GM12878 (cell line): ENCODE measurements at regions not wholly inside any gene's neighbourhood (a gene's known extent, or its start where the extent isn't known, plus 50 kb on each side); places are given as distances from the start of the nearest gene placed in this dataset.

Source experiments
- ATAC-seq: fragments of 200-7000 bp; cut with Tn5 transposase; 3 replicates; pipeline ENCODE4 v1.9.1; 2020; ENCODE audit warnings: mild to moderate bottlenecking, moderate library complexity
- BruUV-seq: library from RNA; stranded (reverse); fragments of 400-500 nt; replicated peaks from 2 replicates; lab custom pipeline; 2021; lab: Mats Ljungman, UMichigan
- CTCF ChIA-PET: fragments of 300-600 bp; sonication (Branson Sonifier 250); formaldehyde crosslinking; extraction: SDS; loops from one replicate; lab custom pipeline; 2021; ENCODE audit warnings: inconsistent platforms; lab: Yijun Ruan, JAX
- POLR2A ChIA-PET: fragments of 350-600 bp; formaldehyde crosslinking; extraction: SDS; loops from one replicate; lab custom pipeline; 2021; ENCODE audit warnings: inconsistent platforms; lab: Charles Lee
- RAD21 ChIA-PET: fragments of 300-600 bp; sonication (Branson Sonifier 250); formaldehyde crosslinking; loops from one replicate; lab custom pipeline; 2023; ENCODE audit warnings: antibody characterized with exemption; ENCODE audit not compliant: unreplicated experiment; lab: Charles Lee
- SMC1A ChIA-PET: fragments of 300-600 bp; sonication (Branson Sonifier 250); formaldehyde crosslinking; loops from one replicate; lab custom pipeline; 2023; ENCODE audit not compliant: unreplicated experiment, uncharacterized antibody; lab: Charles Lee
- DNase-seq: peaks from one replicate; pipeline ENCODE4 v3.0.0-alpha.2; 2011; ENCODE audit warnings: low read depth, low spot score
- FAIRE-seq: peaks from 3 replicates; lab custom pipeline; 2011; peaks lifted over from hg19 to GRCh38; lab: Jason Lieb, UNC
- H2AFZ ChIP-seq: 2 replicates; pipeline ENCODE4 v1.6.0; 2011; ENCODE audit warnings: low read depth, low read length, control low read depth; ENCODE audit not compliant: control insufficient read depth
- H3K27ac ChIP-seq: 2 replicates; pipeline ENCODE4 v1.5.1; 2011; ENCODE audit warnings: control low read depth; ENCODE audit not compliant: control insufficient read depth, insufficient read depth
- H3K27me3 ChIP-seq, 2 experiments: replicated peaks in 1 of 2; 2 replicates each; pipeline versions ENCODE4 v1.6.0 to v1.6.1; 2011; ENCODE audit warnings: low read length in 1 of 2; ENCODE audit not compliant: control insufficient read depth in 2 of 2, insufficient read depth in 2 of 2
- H3K36me3 ChIP-seq, 2 experiments: 2 replicates each; pipeline ENCODE4 v1.5.1; 2011; ENCODE audit warnings: low read length in 1 of 2; ENCODE audit not compliant: control insufficient read depth in 2 of 2, insufficient read depth in 2 of 2
- H3K4me1 ChIP-seq: 2 replicates; pipeline ENCODE4 v1.6.1; 2011; ENCODE audit warnings: mild to moderate bottlenecking, low read length, moderate library complexity, mixed read lengths; ENCODE audit not compliant: control insufficient read depth, insufficient read depth
- H3K4me2 ChIP-seq: 2 replicates; pipeline ENCODE4 v1.6.0; 2011; ENCODE audit warnings: control low read depth; ENCODE audit not compliant: control insufficient read depth, insufficient read depth
- H3K4me3 ChIP-seq: fragments of 200-600 bp; sonication (generic); 2 replicates; pipeline ENCODE4 v1.5.1; 2016
- H3K79me2 ChIP-seq: 2 replicates; pipeline ENCODE4 v1.6.0; 2011; ENCODE audit warnings: low read length; ENCODE audit not compliant: control insufficient read depth, insufficient read depth
- H3K9ac ChIP-seq: 2 replicates; pipeline ENCODE4 v1.8.0; 2011; ENCODE audit warnings: low read length, control low read depth, mixed read lengths; ENCODE audit not compliant: control insufficient read depth, insufficient read depth
- H3K9me3 ChIP-seq: replicated peaks from 3 replicates; pipeline ENCODE4 v1.5.1; 2011; ENCODE audit warnings: mild to moderate bottlenecking, low read length; ENCODE audit not compliant: control insufficient read depth, insufficient read depth
- H4K20me1 ChIP-seq: 2 replicates; pipeline ENCODE4 v1.6.0; 2011; ENCODE audit not compliant: control insufficient read depth, insufficient read depth
- HDAC2 ChIP-seq: fragments of 200-600 bp; sonication (generic); IDR thresholded peaks from 2 replicates; pipeline ENCODE4 v1.6.1; 2017
- MTA2 ChIP-seq: fragments of 450-650 bp; IDR thresholded peaks from 2 replicates; pipeline ENCODE4 v1.6.1; 2016; ENCODE audit warnings: low read depth, mild to moderate bottlenecking, moderate library complexity
- MTA3 ChIP-seq: IDR thresholded peaks from 2 replicates; pipeline ENCODE4 v1.6.1; 2012; ENCODE audit warnings: low read length, inconsistent platforms, borderline replicate concordance
- ZNF384 ChIP-seq: IDR thresholded peaks from 2 replicates; pipeline ENCODE4 v1.6.1; 2012; ENCODE audit warnings: low read depth, mild to moderate bottlenecking, low read length, improper control_type of control experiment, borderline replicate concordance
- WGBS: methylation state at CpG from one replicate; pipeline ENCODE4 v1.1.6; 2016; ENCODE audit warnings: low lambda C conversion rate; ENCODE audit not compliant: insufficient replicate concordance, insufficient coverage; ENCODE audit errors: missing lambda C conversion rate; 5-methylcytosine and 5-hydroxymethylcytosine counted together
- in situ Hi-C: fragments of 300-500 bp; cut with MboI; formaldehyde crosslinking; loops from 9 replicates; pipeline ENCODE4 v1.14.3; 2018; ENCODE audit warnings: mixed read lengths
- intact Hi-C: fragments of 100-400 bp; cut with micrococcal nuclease; formaldehyde crosslinking; loops from one replicate; pipeline ENCODE4 v1.14.2; 2022; ENCODE audit not compliant: unreplicated experiment
- TF ChIP-seq, protein P1 (sequence below): fragments of 150-350 bp; IDR thresholded peaks from 2 replicates; pipeline ENCODE4 v1.6.1; 2014; ENCODE audit warnings: mild to moderate bottlenecking, low read depth, low read length
- TF ChIP-seq, protein P2 (sequence below): fragments of 450-650 bp; IDR thresholded peaks from 2 replicates; pipeline ENCODE4 v1.6.1; 2014; ENCODE audit warnings: mild to moderate bottlenecking
- TF ChIP-seq, protein P3 (sequence below): IDR thresholded peaks from 2 replicates; pipeline ENCODE4 v1.6.1; 2011; ENCODE audit warnings: borderline replicate concordance, low read depth, mild to moderate bottlenecking, moderate library complexity, mixed read lengths, low read length; ENCODE audit not compliant: insufficient read depth; ENCODE audit errors: extremely low read length

DNA sequence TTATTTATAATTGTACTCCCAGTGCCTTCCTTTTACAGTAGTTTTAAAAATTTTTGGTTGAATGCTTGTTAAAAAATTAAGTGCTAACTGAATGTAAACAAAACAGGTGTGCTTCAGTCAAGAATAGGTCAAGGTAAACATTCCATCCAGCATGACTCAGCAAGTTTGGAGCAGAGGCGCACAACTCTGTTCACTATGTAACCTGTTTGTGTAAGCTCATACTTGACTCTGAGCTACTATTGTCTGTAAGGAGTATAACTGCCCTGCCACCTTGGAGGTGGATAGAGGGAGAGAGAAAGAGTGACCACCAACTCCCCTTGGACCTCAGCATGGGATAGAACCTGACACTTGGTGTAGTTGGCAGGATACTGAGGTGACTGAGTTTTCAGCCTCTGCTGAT is 207.4 kb upstream of the SYT4 start:
- Histone ChIP-seq H3K79me2 (no peaks in the 10 kb centered on the region), H3K4me2 (no peak overlapping the region), H3K4me3 (no peak overlapping the region), H3K27ac (no peak overlapping the region), H3K4me1 (no peaks in the 10 kb centered on the region), H3K27me3 (no peaks in the 10 kb centered on the region), H2AFZ (no peak overlapping the region)
- ChIA-PET SMC1A (no interaction called here), CTCF (interaction anchor here (2.4 kb wide), 1 partner anchor 86 kb away, joined by 5 read pairs; no protein-coding TSS in a partner anchor)
- FAIRE-seq (no peak), DNase-seq (no peak)
- in situ Hi-C loops: no loop called here
- no peak for TF ChIP-seq MTA2
- TF ChIP-seq HDAC2: no peak
- no peak for TF ChIP-seq ZNF384
- TF ChIP-seq, all 136 proteins: peak for 0
- no TSS peak for BruUV-seq
- no peak for ATAC-seq
- no peaks in the 10 kb centered on the region for H3K36me3 ChIP-seq
- no peaks in the 10 kb centered on the region for H4K20me1 ChIP-seq
- H3K9ac ChIP-seq: no peak overlapping the region
- no peaks in the 10 kb centered on the region; the same call in 2 of the 3 replicates for H3K9me3 ChIP-seq
- POLR2A ChIA-PET: no interaction called here
- intact Hi-C loops: no loop called here
- 89% methylated on average over 1 of the region's 1 CpG for WGBS
- RAD21 ChIA-PET: no interaction called here

DNA sequence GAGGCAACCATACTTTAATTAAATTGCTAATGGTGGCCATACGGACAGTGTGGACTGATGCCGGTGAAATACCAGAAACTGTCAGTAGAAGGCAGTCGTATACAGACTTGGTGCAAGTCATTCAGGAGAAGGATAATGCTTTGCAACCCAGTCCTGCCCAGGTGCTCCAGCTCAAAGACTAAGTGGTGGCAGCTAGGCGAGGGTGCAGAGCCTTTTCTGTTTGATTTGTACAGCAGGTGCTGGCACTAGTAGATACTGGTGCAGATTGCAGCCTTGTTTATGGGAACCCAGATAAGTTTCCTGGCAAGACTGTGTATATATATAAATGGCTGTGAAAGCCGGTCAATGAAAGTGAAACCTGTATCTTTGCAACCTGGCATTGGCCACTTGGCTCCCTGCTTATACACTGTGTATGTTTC is 208.3 kb upstream of the SYT4 start:
- Histone ChIP-seq H3K79me2 (no peaks in the 10 kb centered on the region), H3K4me2 (no peak overlapping the region), H2AFZ (no peak overlapping the region), H4K20me1 (no peaks in the 10 kb centered on the region), H3K27me3 (no peaks in the 10 kb centered on the region), H3K9me3 (no peaks in the 10 kb centered on the region; the same call in 2 of the 3 replicates), H3K27ac (no peak overlapping the region), H3K9ac (no peak overlapping the region), H3K36me3 (no peaks in the 10 kb centered on the region), H3K4me1 (no peaks in the 10 kb centered on the region), H3K4me3 (no peak overlapping the region)
- WGBS: 59% methylated on average over 5 of the region's 5 CpGs
- ATAC-seq (peak; percentile 43), DNase-seq (no peak), FAIRE-seq (no peak)
- in situ Hi-C loops: no loop called here
- RAD21 ChIA-PET: no interaction called here
- no peak for TF ChIP-seq MTA3
- TF ChIP-seq, protein P1, sequence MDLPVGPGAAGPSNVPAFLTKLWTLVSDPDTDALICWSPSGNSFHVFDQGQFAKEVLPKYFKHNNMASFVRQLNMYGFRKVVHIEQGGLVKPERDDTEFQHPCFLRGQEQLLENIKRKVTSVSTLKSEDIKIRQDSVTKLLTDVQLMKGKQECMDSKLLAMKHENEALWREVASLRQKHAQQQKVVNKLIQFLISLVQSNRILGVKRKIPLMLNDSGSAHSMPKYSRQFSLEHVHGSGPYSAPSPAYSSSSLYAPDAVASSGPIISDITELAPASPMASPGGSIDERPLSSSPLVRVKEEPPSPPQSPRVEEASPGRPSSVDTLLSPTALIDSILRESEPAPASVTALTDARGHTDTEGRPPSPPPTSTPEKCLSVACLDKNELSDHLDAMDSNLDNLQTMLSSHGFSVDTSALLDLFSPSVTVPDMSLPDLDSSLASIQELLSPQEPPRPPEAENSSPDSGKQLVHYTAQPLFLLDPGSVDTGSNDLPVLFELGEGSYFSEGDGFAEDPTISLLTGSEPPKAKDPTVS: no peak
- TF ChIP-seq, protein P2, sequence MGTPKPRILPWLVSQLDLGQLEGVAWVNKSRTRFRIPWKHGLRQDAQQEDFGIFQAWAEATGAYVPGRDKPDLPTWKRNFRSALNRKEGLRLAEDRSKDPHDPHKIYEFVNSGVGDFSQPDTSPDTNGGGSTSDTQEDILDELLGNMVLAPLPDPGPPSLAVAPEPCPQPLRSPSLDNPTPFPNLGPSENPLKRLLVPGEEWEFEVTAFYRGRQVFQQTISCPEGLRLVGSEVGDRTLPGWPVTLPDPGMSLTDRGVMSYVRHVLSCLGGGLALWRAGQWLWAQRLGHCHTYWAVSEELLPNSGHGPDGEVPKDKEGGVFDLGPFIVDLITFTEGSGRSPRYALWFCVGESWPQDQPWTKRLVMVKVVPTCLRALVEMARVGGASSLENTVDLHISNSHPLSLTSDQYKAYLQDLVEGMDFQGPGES: no peak
- TF ChIP-seq, protein P3, sequence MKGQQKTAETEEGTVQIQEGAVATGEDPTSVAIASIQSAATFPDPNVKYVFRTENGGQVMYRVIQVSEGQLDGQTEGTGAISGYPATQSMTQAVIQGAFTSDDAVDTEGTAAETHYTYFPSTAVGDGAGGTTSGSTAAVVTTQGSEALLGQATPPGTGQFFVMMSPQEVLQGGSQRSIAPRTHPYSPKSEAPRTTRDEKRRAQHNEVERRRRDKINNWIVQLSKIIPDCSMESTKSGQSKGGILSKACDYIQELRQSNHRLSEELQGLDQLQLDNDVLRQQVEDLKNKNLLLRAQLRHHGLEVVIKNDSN: no peak
- SMC1A ChIA-PET: no interaction called here
- intact Hi-C loops: no loop called here
- POLR2A ChIA-PET: no interaction called here
- CTCF ChIA-PET: interaction anchor here (2.4 kb wide), 1 partner anchor 85 kb away, joined by 5 read pairs; no protein-coding TSS in a partner anchor
- BruUV-seq: no TSS peak
